ENCODE measurements at regions not wholly inside any gene's neighbourhood (a gene's known extent, or its start where the extent isn't known, plus 50 kb on each side); places are given as distances from the start of the nearest gene placed in this dataset.

- no peak for TF ChIP-seq CTCF (IDR thresholded peaks at IDR 0.05; ENCODE audit: extremely low read depth in 1 of 2, insufficient read depth in 1 of 2, low read depth in 1 of 2, low read length in 2 of 2)
- no peak for TF ChIP-seq JUN (IDR thresholded peaks at IDR 0.05; ENCODE audit: borderline replicate concordance, insufficient read depth, insufficient read length, low read depth)
Observed at GRCh38 chr2:128474036-128474955, 155.6 kb upstream of the HS6ST1 start.
